ENCODE measurements at regions not wholly inside any gene's neighbourhood (a gene's known extent, or its start where the extent isn't known, plus 50 kb on each side); places are given as distances from the start of the nearest gene placed in this dataset.

GRCh38 chr11:104761511-104761910 lies 136.7 kb downstream of the CASP12 start:
- TF ChIP-seq POLR2A (IDR thresholded peaks at IDR 0.05; ENCODE audit: low read length) (no peak), GATA1 (IDR thresholded peaks at IDR 0.05; ENCODE audit: low read depth, low read length) (no peak)
